ENCODE measurements at regions not wholly inside any gene's neighbourhood (a gene's known extent, or its start where the extent isn't known, plus 50 kb on each side); places are given as distances from the start of the nearest gene placed in this dataset.

- no peak for TF ChIP-seq CTCF (conservative IDR thresholded peaks at IDR 0.05; ENCODE audit: low read depth in 2 of 2)
- TF ChIP-seq POLR2AphosphoS5 (IDR thresholded peaks at IDR 0.05; ENCODE audit: low read depth): no peak
- no peak for TF ChIP-seq ZNF114 (CRISPR knock-in tag; IDR thresholded peaks at IDR 0.05)
Observed at GRCh38 chr11:71201231-71201630, 51.1 kb downstream of the SHANK2 start (continued).

GRCh38 chr11:71200761-71201160 lies 51.6 kb downstream of the SHANK2 start:
- no peaks in the 10 kb centered on the region for H3K36me3 ChIP-seq (ENCODE audit: insufficient read depth)
- no peak overlapping the region for H3K4me2 ChIP-seq
- peaks cover 4% of the 10 kb centered on the region; the same call in 1 of the 2 replicates for H3K4me1 ChIP-seq (ENCODE audit: insufficient read depth)
- H3K9me3 Mint-ChIP-seq: no peaks in the 10 kb centered on the region; the same call in 2 of the 3 replicates
- no peak for DNase-seq (ENCODE audit: low spot score)
- H3K79me2 ChIP-seq (replicated peaks; ENCODE audit: insufficient read depth): peaks cover 80% of the 10 kb centered on the region
- no peak overlapping the region for H3K27ac ChIP-seq (ENCODE audit: low read depth)
- no peaks in the 10 kb centered on the region for H3K9me2 ChIP-seq (ENCODE audit: insufficient read depth)
- H3K4me1 Mint-ChIP-seq: peaks cover 18% of the 10 kb centered on the region
- no peak overlapping the region for H2AFZ ChIP-seq
- H3K27me3 Mint-ChIP-seq (ENCODE audit: insufficient read depth, low read depth, poor library complexity): peaks cover 11% of the 10 kb centered on the region
- no peak overlapping the region for H3K4me3 Mint-ChIP-seq
- H3K4me3 ChIP-seq: no peak overlapping the region
- H3K27ac Mint-ChIP-seq: no peak overlapping the region
- H3K36me3 Mint-ChIP-seq (ENCODE audit: low read depth): peaks cover 24% of the 10 kb centered on the region
- no peaks in the 10 kb centered on the region for H3K27me3 ChIP-seq (ENCODE audit: insufficient read depth)
- peaks cover 17% of the 10 kb centered on the region for H4K20me1 ChIP-seq (replicated peaks; ENCODE audit: insufficient read depth)
- no peaks in the 10 kb centered on the region for H3F3A ChIP-seq (replicated peaks; ENCODE audit: low read depth)
- ATAC-seq: no peak
- TF ChIP-seq JUNB (IDR thresholded peaks at IDR 0.05; ENCODE audit: unreplicated experiment) (no peak), ZNF114 (CRISPR knock-in tag; IDR thresholded peaks at IDR 0.05) (no peak), ZNF331 (CRISPR knock-in tag; IDR thresholded peaks at IDR 0.05; ENCODE audit: low read depth) (no peak), ZNF462 (CRISPR knock-in tag; IDR thresholded peaks at IDR 0.05) (no peak), REST (IDR thresholded peaks at IDR 0.05; ENCODE audit: unreplicated experiment) (no peak), POLR2AphosphoS5 (IDR thresholded peaks at IDR 0.05; ENCODE audit: low read depth) (no peak), NANOG (IDR thresholded peaks at IDR 0.05; ENCODE audit: borderline replicate concordance) (no peak), CTCF (conservative IDR thresholded peaks at IDR 0.05; ENCODE audit: low read depth in 2 of 2) (no peak), CREB1 (CRISPR knock-in tag; IDR thresholded peaks at IDR 0.05; ENCODE audit: low read depth) (no peak), ETS1 (IDR thresholded peaks at IDR 0.05) (no peak)
